ENCODE measurements at regions not wholly inside any gene's neighbourhood (a gene's known extent, or its start where the extent isn't known, plus 50 kb on each side); places are given as distances from the start of the nearest gene placed in this dataset.

DNA sequence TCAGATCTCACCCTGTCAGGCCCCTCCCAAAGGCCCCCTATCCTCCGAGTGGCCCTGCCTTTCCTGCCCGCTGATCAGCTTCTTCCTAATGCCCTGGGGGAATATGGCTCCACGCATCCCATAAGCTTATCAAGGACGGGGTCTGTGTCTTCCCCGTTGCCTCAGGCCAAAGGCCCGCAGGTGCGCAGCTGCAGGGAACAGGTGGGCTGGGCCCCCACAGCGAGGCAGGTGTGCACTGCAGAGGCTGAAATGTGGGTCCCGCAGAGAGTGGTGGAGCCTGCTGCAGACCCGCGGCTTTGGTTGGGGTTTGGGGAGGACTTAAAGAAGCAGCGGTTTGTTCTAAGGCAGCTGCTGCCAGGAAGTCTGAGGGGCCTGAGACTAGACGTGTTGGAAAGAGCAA, 220.8 kb upstream of the TCERG1L start:
- H3K27ac ChIP-seq, result no peak overlapping the region
- 81% methylated on average over 13 of the region's 13 CpGs for WGBS
- no peaks in the 10 kb centered on the region for H3K9me3 ChIP-seq
- no peaks in the 10 kb centered on the region for H3K4me1 ChIP-seq
- H3K4me3 ChIP-seq, result no peak overlapping the region
- TF ChIP-seq POLR2AphosphoS5 (IDR thresholded peaks at IDR 0.05), result no peak
- TF ChIP-seq POLR2A (IDR thresholded peaks at IDR 0.05), result no peak
- TF ChIP-seq EP300 (IDR thresholded peaks at IDR 0.05), result no peak
- TF ChIP-seq, protein P1, sequence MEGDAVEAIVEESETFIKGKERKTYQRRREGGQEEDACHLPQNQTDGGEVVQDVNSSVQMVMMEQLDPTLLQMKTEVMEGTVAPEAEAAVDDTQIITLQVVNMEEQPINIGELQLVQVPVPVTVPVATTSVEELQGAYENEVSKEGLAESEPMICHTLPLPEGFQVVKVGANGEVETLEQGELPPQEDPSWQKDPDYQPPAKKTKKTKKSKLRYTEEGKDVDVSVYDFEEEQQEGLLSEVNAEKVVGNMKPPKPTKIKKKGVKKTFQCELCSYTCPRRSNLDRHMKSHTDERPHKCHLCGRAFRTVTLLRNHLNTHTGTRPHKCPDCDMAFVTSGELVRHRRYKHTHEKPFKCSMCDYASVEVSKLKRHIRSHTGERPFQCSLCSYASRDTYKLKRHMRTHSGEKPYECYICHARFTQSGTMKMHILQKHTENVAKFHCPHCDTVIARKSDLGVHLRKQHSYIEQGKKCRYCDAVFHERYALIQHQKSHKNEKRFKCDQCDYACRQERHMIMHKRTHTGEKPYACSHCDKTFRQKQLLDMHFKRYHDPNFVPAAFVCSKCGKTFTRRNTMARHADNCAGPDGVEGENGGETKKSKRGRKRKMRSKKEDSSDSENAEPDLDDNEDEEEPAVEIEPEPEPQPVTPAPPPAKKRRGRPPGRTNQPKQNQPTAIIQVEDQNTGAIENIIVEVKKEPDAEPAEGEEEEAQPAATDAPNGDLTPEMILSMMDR (IDR thresholded peaks at IDR 0.05), result no peak
- no peak for DNase-seq (ENCODE audit: low spot score in 2 of 2)
- H3K36me3 ChIP-seq, result no peaks in the 10 kb centered on the region
- no peaks in the 10 kb centered on the region for H3K27me3 ChIP-seq

DNA sequence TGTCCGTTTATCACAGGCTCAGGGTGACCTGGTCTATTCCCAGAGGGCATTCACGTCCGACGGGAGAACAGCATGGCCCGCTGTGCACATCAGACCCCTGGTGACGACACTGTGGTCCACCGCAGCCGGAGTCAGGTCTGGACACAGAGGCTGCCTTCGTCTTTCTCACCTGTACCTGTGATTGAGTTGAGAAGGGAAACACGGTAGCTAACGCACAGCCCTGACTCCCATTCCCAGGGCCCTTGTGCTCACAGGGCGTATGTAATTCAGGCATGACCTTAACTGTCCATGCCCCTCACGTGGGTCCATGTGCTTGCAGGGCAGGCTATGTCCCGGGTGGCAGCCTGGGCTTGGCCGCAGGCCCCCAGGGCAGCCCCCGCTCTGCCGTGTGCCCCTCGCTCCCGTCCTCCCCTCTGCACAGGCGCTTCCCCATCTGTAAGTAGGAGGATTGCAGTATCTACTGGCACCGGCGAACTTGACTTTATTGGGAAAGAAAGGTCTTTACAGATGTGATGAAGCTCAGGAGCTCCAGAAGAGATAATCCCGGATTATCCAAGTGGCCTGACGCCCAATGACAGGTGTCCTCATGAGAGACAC, 221.3 kb upstream of the TCERG1L start:
- no peaks in the 10 kb centered on the region for H3K36me3 ChIP-seq
- WGBS, result 90% methylated on average over 13 of the region's 24 CpGs
- H3K27ac ChIP-seq, result no peak overlapping the region
- H3K4me3 ChIP-seq, result no peak overlapping the region
- no peaks in the 10 kb centered on the region for H3K9me3 ChIP-seq
- no peaks in the 10 kb centered on the region for H3K4me1 ChIP-seq
- DNase-seq (ENCODE audit: low spot score in 2 of 2), result no peak
- no peaks in the 10 kb centered on the region for H3K27me3 ChIP-seq
- TF ChIP-seq, protein P1 (IDR thresholded peaks at IDR 0.05), result no peak
- no peak for TF ChIP-seq POLR2AphosphoS5 (IDR thresholded peaks at IDR 0.05)
- no peak for TF ChIP-seq EP300 (IDR thresholded peaks at IDR 0.05)

DNA sequence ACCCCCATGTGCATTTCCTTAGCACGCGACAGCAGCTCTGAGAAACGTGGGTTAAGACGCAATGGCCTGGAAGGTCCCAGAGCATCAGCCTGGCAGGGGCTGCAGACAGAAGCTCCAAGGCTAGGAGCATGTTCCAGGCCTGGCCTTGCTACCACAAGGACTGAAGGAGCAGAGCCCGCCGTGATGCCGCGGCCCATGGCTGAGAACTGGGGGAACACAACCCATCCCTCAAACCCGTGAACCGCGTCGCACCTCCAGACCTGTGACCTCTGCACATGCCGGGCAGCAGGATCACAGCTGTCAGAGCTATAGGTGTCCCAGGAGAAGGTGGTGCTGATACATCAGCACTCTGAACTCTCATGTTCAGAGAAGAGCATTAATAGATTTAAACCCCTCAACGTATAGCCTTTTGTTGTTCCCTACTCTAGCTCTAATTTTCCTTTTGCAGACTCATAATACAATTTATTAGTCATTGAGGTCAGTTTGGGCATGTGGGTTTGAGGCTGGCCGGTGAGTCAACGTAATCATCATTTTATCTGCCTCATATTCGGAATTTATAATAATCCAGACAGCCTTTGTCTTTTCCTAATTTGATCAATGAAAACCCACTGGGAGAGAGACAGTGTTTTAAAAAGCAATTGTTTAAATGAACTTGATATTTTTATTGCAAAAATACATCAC, 222.5 kb upstream of the TCERG1L start:
- no peak for TF ChIP-seq EP300 (IDR thresholded peaks at IDR 0.05)
- no peak for TF ChIP-seq POLR2AphosphoS5 (IDR thresholded peaks at IDR 0.05)
- TF ChIP-seq, protein P1 (IDR thresholded peaks at IDR 0.05), result no peak
- TF ChIP-seq POLR2A (IDR thresholded peaks at IDR 0.05), result no peak
- Histone ChIP-seq H3K4me1 (no peaks in the 10 kb centered on the region), H3K9me3 (no peaks in the 10 kb centered on the region), H3K27ac (no peak overlapping the region), H3K27me3 (no peaks in the 10 kb centered on the region), H3K36me3 (no peaks in the 10 kb centered on the region), H3K4me3 (no peak overlapping the region)
- 88% methylated on average over 15 of the region's 17 CpGs for WGBS
- no peak for DNase-seq (ENCODE audit: low spot score in 2 of 2)

DNA sequence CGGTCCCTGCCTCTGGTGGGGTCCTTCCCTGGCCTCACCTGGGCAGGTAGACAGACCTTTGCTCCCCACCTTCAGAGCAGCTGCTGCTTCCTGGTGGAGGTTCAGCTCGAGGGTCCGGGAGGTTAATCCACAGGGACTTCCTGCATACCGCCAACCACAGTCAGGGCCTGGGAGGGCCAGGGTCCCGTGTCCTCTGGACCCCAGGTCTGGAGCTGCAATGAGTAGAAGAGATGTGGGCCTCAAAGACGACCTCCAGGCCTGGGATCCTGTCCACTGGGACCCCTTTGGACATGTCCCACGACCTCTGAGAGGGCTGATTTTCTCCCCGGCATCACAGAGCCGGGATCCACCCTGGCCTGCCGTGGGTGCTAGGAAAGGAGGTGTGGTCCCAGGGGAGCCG, 223.3 kb upstream of the TCERG1L start:
- H3K27me3 ChIP-seq, result peaks cover 5% of the 10 kb centered on the region
- H3K9me3 ChIP-seq, result no peaks in the 10 kb centered on the region
- TF ChIP-seq, protein P1 (IDR thresholded peaks at IDR 0.05), result no peak
- TF ChIP-seq POLR2A (IDR thresholded peaks at IDR 0.05) (no peak), EP300 (IDR thresholded peaks at IDR 0.05) (no peak), POLR2AphosphoS5 (IDR thresholded peaks at IDR 0.05) (no peak)
- WGBS, result 100% methylated on average over 5 of the region's 11 CpGs
- DNase-seq (ENCODE audit: low spot score in 2 of 2), result no peak
- H3K36me3 ChIP-seq, result no peaks in the 10 kb centered on the region
- H3K27ac ChIP-seq, result no peak overlapping the region
- H3K4me1 ChIP-seq, result no peaks in the 10 kb centered on the region
- H3K4me3 ChIP-seq, result no peak overlapping the region

DNA sequence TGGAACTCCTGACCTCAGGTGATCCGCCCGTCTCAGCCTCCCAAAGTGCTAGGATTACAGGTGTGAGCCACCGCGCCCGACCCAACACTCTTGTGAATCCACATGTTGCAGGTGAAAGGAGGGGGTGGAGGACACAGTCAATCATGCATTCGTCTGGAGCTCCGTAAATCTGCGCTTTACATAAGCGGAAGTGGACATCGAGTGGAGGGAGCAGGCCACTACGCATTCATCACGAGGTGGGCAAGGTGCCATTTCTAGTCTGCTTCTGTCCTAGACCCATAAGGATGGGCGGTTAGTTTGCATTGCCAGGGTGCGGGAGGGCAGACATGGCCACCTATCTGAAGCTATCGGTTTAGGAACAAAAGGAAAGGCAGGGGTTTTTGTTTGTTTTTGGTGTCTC, 225.2 kb upstream of the TCERG1L start:
- Histone ChIP-seq H3K9me3 (no peaks in the 10 kb centered on the region), H3K4me1 (no peaks in the 10 kb centered on the region), H3K4me3 (no peak overlapping the region), H3K27ac (no peak overlapping the region), H3K36me3 (no peaks in the 10 kb centered on the region), H3K27me3 (peaks cover 7% of the 10 kb centered on the region)
- 94% methylated on average over 15 of the region's 15 CpGs for WGBS
- TF ChIP-seq POLR2A (IDR thresholded peaks at IDR 0.05) (no peak), POLR2AphosphoS5 (IDR thresholded peaks at IDR 0.05) (no peak), EP300 (IDR thresholded peaks at IDR 0.05) (no peak)
- TF ChIP-seq, protein P1 (IDR thresholded peaks at IDR 0.05), result no peak
- DNase-seq (ENCODE audit: low spot score in 2 of 2), result no peak

All from suprapubic skin (tissue), 4 donors.